Lower lobe of right lung (tissue), 2 donors: ENCODE measurements at regions not wholly inside any gene's neighbourhood (a gene's known extent, or its start where the extent isn't known, plus 50 kb on each side); places are given as distances from the start of the nearest gene placed in this dataset.
"Not testable (repeated sequence)": the region's sequence is repeated elsewhere in the genome, so short reads cannot be mapped to it uniquely, and the experiment has no call there.

Experiments used
- ATAC-seq, 2 donors: fragments of 200-7000 bp; cut with Tn5 transposase; one replicate each; pipeline ENCODE4 v1.9.1; 2020 to 2022; ENCODE audit warnings: mild to moderate bottlenecking in 2 of 2, moderate library complexity in 2 of 2
- DNase-seq: peaks from one replicate; pipeline ENCODE4 v3.0.0-alpha.2; 2020
- H3K27ac ChIP-seq: fragments of 200-600 bp; one replicate; pipeline ENCODE4 v1.8.0; 2022
- H3K27me3 ChIP-seq: fragments of 200-600 bp; one replicate; pipeline ENCODE4 v1.8.0; 2022; ENCODE audit warnings: low read depth
- H3K36me3 ChIP-seq: fragments of 200-600 bp; one replicate; pipeline ENCODE4 v1.8.0; 2022; ENCODE audit warnings: mild to moderate bottlenecking
- H3K4me1 ChIP-seq: fragments of 200-600 bp; one replicate; pipeline ENCODE4 v1.8.0; 2022
- H3K4me3 ChIP-seq: fragments of 200-600 bp; one replicate; pipeline ENCODE4 v1.8.0; 2022; ENCODE audit warnings: mild to moderate bottlenecking
- H3K9me3 ChIP-seq: fragments of 200-600 bp; one replicate; pipeline ENCODE4 v1.8.0; 2022
- intact Hi-C: fragments of 100-400 bp; cut with DNase I; formaldehyde crosslinking; loops from one replicate; pipeline ENCODE4 v1.11.0; 2022
- TF ChIP-seq, protein P1 (sequence below): fragments of 200-600 bp; IDR thresholded peaks from one replicate; pipeline ENCODE4 v1.8.0; 2022; ENCODE audit warnings: antibody characterized with exemption, mild to moderate bottlenecking
- donor health status: DM: no; HTN: yes; CAD: no; lungs with severe emphysema.

DNA sequence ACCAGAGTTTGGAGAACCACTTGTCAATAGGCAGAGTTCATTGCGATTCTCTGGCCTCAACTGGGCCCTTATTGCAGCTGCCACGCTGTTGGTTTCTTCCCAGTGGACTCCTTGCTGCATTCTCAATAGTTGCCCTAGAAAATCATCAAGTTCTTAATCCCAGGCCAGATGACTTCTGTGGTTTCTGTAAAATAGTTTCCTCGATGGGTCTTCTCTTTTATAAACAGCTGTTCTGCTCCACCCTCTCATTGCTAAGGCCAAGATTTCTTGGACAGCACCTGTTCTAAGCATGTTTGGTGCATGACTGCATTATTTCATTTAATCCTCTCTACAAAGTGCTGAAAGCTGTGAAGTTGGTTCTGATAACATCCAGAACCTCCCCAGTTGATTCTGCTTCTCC is 131.0 kb downstream of the BCL2L11 start:
- Histone ChIP-seq H3K9me3 (no peaks in the 10 kb centered on the region), H3K36me3 (no peaks in the 10 kb centered on the region), H3K27me3 (no peaks in the 10 kb centered on the region), H3K4me3 (no peak overlapping the region), H3K4me1 (no peaks in the 10 kb centered on the region), H3K27ac (no peak overlapping the region)
- intact Hi-C loops: no loop called here
- ATAC-seq: no peak
- TF ChIP-seq, protein P1, sequence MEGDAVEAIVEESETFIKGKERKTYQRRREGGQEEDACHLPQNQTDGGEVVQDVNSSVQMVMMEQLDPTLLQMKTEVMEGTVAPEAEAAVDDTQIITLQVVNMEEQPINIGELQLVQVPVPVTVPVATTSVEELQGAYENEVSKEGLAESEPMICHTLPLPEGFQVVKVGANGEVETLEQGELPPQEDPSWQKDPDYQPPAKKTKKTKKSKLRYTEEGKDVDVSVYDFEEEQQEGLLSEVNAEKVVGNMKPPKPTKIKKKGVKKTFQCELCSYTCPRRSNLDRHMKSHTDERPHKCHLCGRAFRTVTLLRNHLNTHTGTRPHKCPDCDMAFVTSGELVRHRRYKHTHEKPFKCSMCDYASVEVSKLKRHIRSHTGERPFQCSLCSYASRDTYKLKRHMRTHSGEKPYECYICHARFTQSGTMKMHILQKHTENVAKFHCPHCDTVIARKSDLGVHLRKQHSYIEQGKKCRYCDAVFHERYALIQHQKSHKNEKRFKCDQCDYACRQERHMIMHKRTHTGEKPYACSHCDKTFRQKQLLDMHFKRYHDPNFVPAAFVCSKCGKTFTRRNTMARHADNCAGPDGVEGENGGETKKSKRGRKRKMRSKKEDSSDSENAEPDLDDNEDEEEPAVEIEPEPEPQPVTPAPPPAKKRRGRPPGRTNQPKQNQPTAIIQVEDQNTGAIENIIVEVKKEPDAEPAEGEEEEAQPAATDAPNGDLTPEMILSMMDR: no peak
- DNase-seq: no peak

GRCh38 chr2:111252436-111252835 is 131.7 kb downstream of the BCL2L11 start:
- Histone ChIP-seq H3K27ac (no peak overlapping the region), H3K27me3 (no peaks in the 10 kb centered on the region), H3K36me3 (no peaks in the 10 kb centered on the region), H3K4me1 (no peaks in the 10 kb centered on the region), H3K9me3 (no peaks in the 10 kb centered on the region), H3K4me3 (no peak overlapping the region)
- DNase-seq (no peak), ATAC-seq (no peak)
- intact Hi-C loops: no loop called here
- TF ChIP-seq, protein P1: no peak

DNA sequence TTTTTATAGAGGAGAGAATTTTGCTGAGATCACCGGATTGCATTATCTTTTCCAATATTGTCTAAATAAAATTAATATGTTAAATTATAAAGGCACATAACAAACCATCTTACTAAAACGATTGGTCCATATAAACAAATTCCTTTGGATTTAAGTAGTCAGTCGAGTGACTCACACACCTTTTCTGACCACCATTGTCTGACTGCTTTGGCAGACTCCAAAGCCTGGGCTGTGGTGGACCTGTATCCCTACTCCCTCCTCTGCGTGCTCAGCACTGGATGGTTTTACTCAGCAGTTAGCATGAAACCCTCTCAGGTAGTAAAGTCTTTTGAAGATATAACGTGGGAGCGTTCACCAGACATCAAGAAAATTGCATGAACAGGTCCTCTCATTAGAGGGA is 134.2 kb downstream of the BCL2L11 start:
- DNase-seq, H3K4me3 ChIP-seq, H3K27me3 ChIP-seq, H3K4me1 ChIP-seq, ATAC-seq, intact Hi-C loops, H3K27ac ChIP-seq, H3K36me3 ChIP-seq, H3K9me3 ChIP-seq: not testable (repeated sequence)

DNA sequence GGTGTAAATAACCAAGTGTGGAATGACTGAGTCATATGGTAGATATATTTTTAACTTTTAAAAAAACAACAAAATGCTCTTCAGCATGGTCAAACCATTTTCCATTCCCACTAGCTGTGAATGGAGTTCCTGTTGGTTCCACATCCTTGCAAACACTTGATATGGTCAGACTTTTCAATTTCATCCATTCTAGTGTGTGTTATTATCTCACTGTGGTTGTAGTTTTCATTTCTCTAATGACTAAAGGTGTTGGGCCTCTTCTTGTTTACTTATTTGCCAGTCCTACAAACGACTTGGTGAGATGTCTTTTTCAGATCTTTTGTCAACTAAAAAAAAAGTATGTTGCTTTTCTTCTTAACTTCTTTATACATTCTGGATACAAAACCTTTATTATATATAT is 135.9 kb downstream of the BCL2L11 start:
- H3K4me1 ChIP-seq, DNase-seq, H3K36me3 ChIP-seq, H3K27me3 ChIP-seq, H3K4me3 ChIP-seq, intact Hi-C loops, H3K9me3 ChIP-seq, ATAC-seq, H3K27ac ChIP-seq: not testable (repeated sequence)

GRCh38 chr2:111257607-111258006 is 136.9 kb downstream of the BCL2L11 start:
- H3K9me3 ChIP-seq, H3K27ac ChIP-seq, H3K4me3 ChIP-seq, H3K4me1 ChIP-seq, DNase-seq, intact Hi-C loops, ATAC-seq, H3K27me3 ChIP-seq, H3K36me3 ChIP-seq: not testable (repeated sequence)

DNA sequence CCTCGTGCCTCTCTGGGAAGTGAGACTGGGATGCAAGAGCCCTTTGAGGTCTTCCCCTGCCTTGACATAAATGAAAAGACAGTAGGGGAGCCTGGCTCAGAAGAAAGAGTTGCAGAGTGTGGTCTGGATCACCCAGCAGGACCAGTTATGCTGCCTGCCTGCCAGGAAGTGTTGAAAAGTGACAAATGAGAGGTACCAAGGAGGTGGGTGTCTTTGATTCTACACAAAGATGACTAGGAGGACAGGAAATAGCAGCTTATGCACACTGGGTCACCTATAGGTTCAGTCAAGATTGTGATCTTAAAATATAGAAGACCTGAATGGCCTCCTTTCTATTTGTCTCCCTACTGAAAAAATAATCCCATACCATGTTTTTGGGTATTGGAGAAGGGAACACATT is 137.6 kb downstream of the BCL2L11 start:
- not testable (repeated sequence) for ATAC-seq

GRCh38 chr2:111262627-111263379 is 142.1 kb downstream of the BCL2L11 start:
- ATAC-seq, H3K27ac ChIP-seq, H3K4me3 ChIP-seq, H3K4me1 ChIP-seq, intact Hi-C loops, DNase-seq, H3K9me3 ChIP-seq, H3K27me3 ChIP-seq, H3K36me3 ChIP-seq: not testable (repeated sequence)

More for the DNA sequence above, 137.6 kb downstream of the BCL2L11 start:
- DNase-seq, H3K36me3 ChIP-seq, H3K9me3 ChIP-seq, H3K4me1 ChIP-seq, H3K27ac ChIP-seq, H3K27me3 ChIP-seq, H3K4me3 ChIP-seq, intact Hi-C loops: not testable (repeated sequence)

- H3K27ac ChIP-seq, DNase-seq, H3K4me3 ChIP-seq, H3K4me1 ChIP-seq, H3K9me3 ChIP-seq, H3K36me3 ChIP-seq, H3K27me3 ChIP-seq, intact Hi-C loops: not testable (repeated sequence)
- ATAC-seq: peak in 1 of 2 donors; percentile 48
Observed at GRCh38 chr2:111263380-111264017, 142.8 kb downstream of the BCL2L11 start.

DNA sequence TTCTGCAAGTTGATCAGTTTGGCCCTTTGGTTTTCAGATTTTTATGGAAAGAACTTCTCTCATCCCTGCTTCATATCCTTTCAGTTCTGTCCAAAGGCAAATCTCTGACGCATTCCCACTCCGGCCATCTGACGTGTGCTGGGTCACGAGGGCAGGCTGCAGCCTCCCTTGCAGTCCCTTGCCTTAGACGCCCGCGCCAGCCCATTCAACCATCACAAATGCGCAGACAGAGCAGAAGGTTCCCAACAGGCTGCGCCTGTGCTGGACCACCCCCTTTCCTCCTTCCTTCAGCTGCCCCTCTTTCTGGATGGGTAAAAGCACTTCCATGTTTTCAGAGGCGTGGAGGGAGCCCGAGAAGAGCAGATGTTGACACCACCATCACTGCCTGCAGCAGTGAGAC is 144.2 kb downstream of the BCL2L11 start:
- DNase-seq, H3K9me3 ChIP-seq, H3K36me3 ChIP-seq, H3K4me1 ChIP-seq, ATAC-seq, H3K27me3 ChIP-seq, H3K27ac ChIP-seq, H3K4me3 ChIP-seq, intact Hi-C loops: not testable (repeated sequence)

DNA sequence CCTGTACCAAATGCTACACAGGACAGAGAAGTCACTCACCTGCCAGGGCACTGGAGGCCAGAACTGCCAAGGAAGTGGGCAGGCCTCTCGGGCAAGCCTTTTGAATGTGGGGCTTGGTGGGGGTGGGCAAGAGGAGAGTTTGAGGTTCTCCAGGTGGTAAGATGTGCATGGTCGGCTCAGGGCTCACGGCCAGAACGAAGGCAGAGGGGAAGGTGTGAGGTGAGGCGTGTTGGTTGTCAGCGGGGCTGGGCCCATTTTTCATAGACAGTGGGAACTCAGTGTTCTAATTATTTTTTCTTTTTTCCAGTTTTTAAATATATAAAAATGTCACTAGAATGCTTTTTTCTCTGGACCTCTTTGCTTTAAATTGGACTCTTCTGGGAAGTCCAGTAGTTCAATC is 145.8 kb downstream of the BCL2L11 start:
- H3K4me3 ChIP-seq, H3K27me3 ChIP-seq, ATAC-seq, H3K4me1 ChIP-seq, DNase-seq, H3K36me3 ChIP-seq, intact Hi-C loops, H3K9me3 ChIP-seq, H3K27ac ChIP-seq: not testable (repeated sequence)

DNA sequence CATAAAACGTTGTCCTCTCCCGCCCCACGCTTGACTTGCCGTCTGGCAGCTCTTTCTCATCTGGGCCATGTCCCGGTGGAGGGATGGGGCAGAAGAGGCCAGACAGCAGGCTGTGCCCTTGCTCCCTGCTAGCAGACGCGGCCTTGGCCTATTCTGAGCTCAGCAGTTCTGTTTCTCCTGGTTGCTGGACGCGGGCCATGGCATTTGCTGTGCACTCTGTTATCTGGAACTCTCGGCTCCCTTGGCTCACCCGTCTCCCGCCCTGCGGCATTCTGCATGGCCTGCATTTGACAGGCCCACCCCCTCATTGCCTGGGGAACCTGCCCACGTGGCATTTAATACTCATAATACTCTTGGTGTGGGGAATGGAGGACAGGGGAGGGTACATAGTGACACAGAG is 146.3 kb downstream of the BCL2L11 start:
- intact Hi-C loops, H3K27me3 ChIP-seq, H3K27ac ChIP-seq, H3K9me3 ChIP-seq, H3K4me3 ChIP-seq, H3K36me3 ChIP-seq, H3K4me1 ChIP-seq: not testable (repeated sequence)
- ATAC-seq (peak; percentile 65 to 74), DNase-seq (peak; percentile 48)

GRCh38 chr2:111269761-111270323 is 149.1 kb downstream of the BCL2L11 start:
- H3K27ac ChIP-seq, H3K4me1 ChIP-seq, H3K27me3 ChIP-seq, H3K4me3 ChIP-seq, intact Hi-C loops, H3K36me3 ChIP-seq, H3K9me3 ChIP-seq, ATAC-seq, DNase-seq: not testable (repeated sequence)
